Hypothalamus (tissue), 51 donors: ENCODE measurements at regions not wholly inside any gene's neighbourhood (a gene's known extent, or its start where the extent isn't known, plus 50 kb on each side); places are given as distances from the start of the nearest gene placed in this dataset.
"Not testable (repeated sequence)": the region's sequence is repeated elsewhere in the genome, so short reads cannot be mapped to it uniquely, and the experiment has no call there.

Experiments used
- DNase-seq, 51 donors: peaks; one replicate each; lab custom pipeline; 2025; lab: John Stamatoyannopoulos, UW

- no peak for DNase-seq
Measured at GRCh38 chr5:52597625-52598024, 190.1 kb upstream of the ITGA1 start.

GRCh38 chr5:52598968-52599367, 188.7 kb upstream of the ITGA1 start:
- peak in 1 of 51 donors; percentile 1 for DNase-seq

- DNase-seq, result no peak
Measured at GRCh38 chr5:52603778-52604554, 183.8 kb upstream of the ITGA1 start.

- DNase-seq, result no peak
Measured at GRCh38 chr5:52605317-52606313, 182.1 kb upstream of the ITGA1 start.

- DNase-seq, result no peak
Measured at GRCh38 chr5:52607227-52607824, 180.4 kb upstream of the ITGA1 start.

GRCh38 chr5:52620315-52620714, 167.4 kb upstream of the ITGA1 start:
- DNase-seq, result no peak

- DNase-seq, result no peak
Measured at GRCh38 chr5:52623291-52623690, 164.4 kb upstream of the ITGA1 start.

- no peak for DNase-seq
Measured at GRCh38 chr5:52624291-52624690, 163.4 kb upstream of the ITGA1 start.

GRCh38 chr5:52626312-52626711, 161.4 kb upstream of the ITGA1 start:
- no peak for DNase-seq

GRCh38 chr5:52627740-52628139, 160.0 kb upstream of the ITGA1 start:
- no peak for DNase-seq

- DNase-seq, result no peak
Measured at GRCh38 chr5:52632281-52632680, 155.4 kb upstream of the ITGA1 start.

GRCh38 chr5:52634171-52634570, 153.5 kb upstream of the ITGA1 start:
- DNase-seq, result not testable (repeated sequence)

- DNase-seq, result no peak
Measured at GRCh38 chr5:52638732-52639131, 149.0 kb upstream of the ITGA1 start.

- peak in 9 of 51 donors; percentile 0 to 33 (median 1) for DNase-seq
Measured at GRCh38 chr5:52648726-52649125, 139.0 kb upstream of the ITGA1 start.

- no peak for DNase-seq
Measured at GRCh38 chr5:52655163-52655562, 132.6 kb upstream of the ITGA1 start.

GRCh38 chr5:52656569-52657246, 131.0 kb upstream of the ITGA1 start:
- DNase-seq, result no peak

- DNase-seq, result peak in 1 of 51 donors; percentile 32
Measured at GRCh38 chr5:52657247-52657645, 130.5 kb upstream of the ITGA1 start.

- no peak for DNase-seq
Measured at GRCh38 chr5:52658246-52658645, 129.5 kb upstream of the ITGA1 start.

GRCh38 chr5:52660621-52661020, 127.1 kb upstream of the ITGA1 start:
- no peak for DNase-seq

- DNase-seq, result no peak
Measured at GRCh38 chr5:52661903-52662595, 125.7 kb upstream of the ITGA1 start.
